DND-41 (cell line): ENCODE measurements at regions not wholly inside any gene's neighbourhood (a gene's known extent, or its start where the extent isn't known, plus 50 kb on each side); places are given as distances from the start of the nearest gene placed in this dataset.

ENCODE experiments used
- ATAC-seq: fragments of 200-7000 bp; cut with Tn5 transposase; 3 replicates; pipeline ENCODE4 v1.9.1; 2021; ENCODE audit warnings: low read depth; ENCODE audit not compliant: insufficient read depth
- DNase-seq: peaks from one replicate; pipeline ENCODE4 v3.0.0-alpha.2; 2020
- H2AFZ ChIP-seq: 2 replicates; pipeline ENCODE4 v1.6.0; 2012; ENCODE audit warnings: low read depth, low read length
- H3K27ac ChIP-seq: 2 replicates; pipeline ENCODE4 v1.5.1; 2012; ENCODE audit warnings: low read length, inconsistent platforms
- H3K27me3 ChIP-seq: fragments of 200-600 bp; sonication (generic); 2 replicates; pipeline ENCODE4 v1.6.0; 2012; ENCODE audit warnings: low read length, mild to moderate bottlenecking, inconsistent platforms; ENCODE audit not compliant: insufficient read depth, poor library complexity
- H3K36me3 ChIP-seq: 2 replicates; pipeline ENCODE4 v1.5.1; 2012; ENCODE audit warnings: low read length, inconsistent platforms; ENCODE audit not compliant: insufficient read depth
- H3K4me1 ChIP-seq: 2 replicates; pipeline ENCODE4 v1.5.1; 2012; ENCODE audit warnings: mild to moderate bottlenecking, low read length; ENCODE audit not compliant: insufficient read depth
- H3K4me2 ChIP-seq: 2 replicates; pipeline ENCODE4 v1.6.0; 2012; ENCODE audit warnings: mild to moderate bottlenecking, moderate library complexity, low read length, inconsistent platforms; ENCODE audit not compliant: insufficient read depth
- H3K4me3 ChIP-seq, 2 experiments: fragments of 200-600 bp in 1 of 2; shearing (Covaris generic) in 1 of 2; 2 replicates each; pipeline ENCODE4 v1.5.1; 2012 to 2016; ENCODE audit warnings: inconsistent platforms in 2 of 2, low read length in 2 of 2, mild to moderate bottlenecking in 2 of 2, low read depth in 1 of 2, moderate library complexity in 1 of 2
- H3K79me2 ChIP-seq: 2 replicates; pipeline ENCODE4 v1.6.0; 2012; ENCODE audit warnings: low read length, inconsistent platforms; ENCODE audit not compliant: insufficient read depth
- H3K9ac ChIP-seq: 2 replicates; pipeline ENCODE4 v1.6.0; 2012; ENCODE audit warnings: low read depth, mild to moderate bottlenecking, inconsistent platforms, low read length, moderate library complexity
- H3K9me3 ChIP-seq: 2 replicates; pipeline ENCODE4 v1.5.1; 2012; ENCODE audit warnings: low read length, moderate library complexity, mild to moderate bottlenecking, inconsistent platforms; ENCODE audit not compliant: insufficient read depth, severe bottlenecking
- H4K20me1 ChIP-seq: 2 replicates; pipeline ENCODE4 v1.6.0; 2012; ENCODE audit warnings: low read length; ENCODE audit not compliant: insufficient read depth
- EZH2 ChIP-seq: IDR thresholded peaks from 3 replicates; pipeline ENCODE4 v1.6.1; 2012; ENCODE audit warnings: borderline replicate concordance, low read depth, mild to moderate bottlenecking, moderate library complexity, low read length, inconsistent platforms; ENCODE audit not compliant: severe bottlenecking
- TF ChIP-seq, protein P1 (sequence below): IDR thresholded peaks from 2 replicates; pipeline ENCODE4 v1.5.1; 2012; ENCODE audit warnings: borderline replicate concordance, low read length, moderate library complexity, mild to moderate bottlenecking; ENCODE audit not compliant: poor library complexity, severe bottlenecking; ENCODE audit errors: extremely low read depth

DNA sequence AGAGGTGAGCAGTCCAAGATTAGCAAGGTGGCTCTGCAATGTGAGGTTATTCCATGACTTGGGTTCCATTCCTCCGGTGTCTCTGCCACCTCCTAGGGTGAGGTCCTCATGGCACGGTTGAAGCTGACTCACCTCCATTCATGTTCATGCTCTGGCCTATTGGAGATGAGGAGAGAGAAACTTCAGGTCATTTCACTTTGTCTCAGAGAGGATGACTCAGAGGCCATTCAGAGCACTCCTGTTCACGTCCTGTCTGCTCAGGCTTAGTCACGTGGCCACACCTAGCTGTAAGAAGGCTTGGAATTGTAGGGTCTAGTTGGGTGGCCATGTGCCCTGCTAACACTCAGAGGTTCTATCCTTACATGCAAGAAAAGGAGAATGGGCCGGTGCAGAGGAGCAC lies 67.5 kb upstream of the MBOAT2 start:
- no peak for ATAC-seq

DNA sequence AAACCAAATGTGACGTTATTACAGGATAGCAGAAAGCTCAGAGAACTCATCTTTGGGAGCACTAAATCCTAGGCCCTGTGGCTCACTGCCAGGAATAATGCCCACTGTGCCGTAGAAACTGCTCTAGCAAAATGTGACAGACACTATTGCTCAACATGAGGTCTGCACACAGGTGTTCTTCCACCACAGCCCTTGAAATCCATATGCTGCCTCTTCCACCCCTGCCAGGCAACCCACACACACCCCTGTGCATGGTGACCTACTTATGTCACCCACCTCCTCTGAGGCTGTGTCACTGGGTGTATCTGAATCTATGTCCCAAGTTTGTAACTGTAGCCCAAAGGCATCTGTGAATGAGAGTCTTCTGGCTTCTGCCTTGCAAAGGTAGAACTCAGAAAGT lies 66.1 kb upstream of the MBOAT2 start:
- peak; percentile 36 for DNase-seq
- no peaks in the 10 kb centered on the region for H4K20me1 ChIP-seq
- no peak for TF ChIP-seq EZH2
- TF ChIP-seq, protein P1, sequence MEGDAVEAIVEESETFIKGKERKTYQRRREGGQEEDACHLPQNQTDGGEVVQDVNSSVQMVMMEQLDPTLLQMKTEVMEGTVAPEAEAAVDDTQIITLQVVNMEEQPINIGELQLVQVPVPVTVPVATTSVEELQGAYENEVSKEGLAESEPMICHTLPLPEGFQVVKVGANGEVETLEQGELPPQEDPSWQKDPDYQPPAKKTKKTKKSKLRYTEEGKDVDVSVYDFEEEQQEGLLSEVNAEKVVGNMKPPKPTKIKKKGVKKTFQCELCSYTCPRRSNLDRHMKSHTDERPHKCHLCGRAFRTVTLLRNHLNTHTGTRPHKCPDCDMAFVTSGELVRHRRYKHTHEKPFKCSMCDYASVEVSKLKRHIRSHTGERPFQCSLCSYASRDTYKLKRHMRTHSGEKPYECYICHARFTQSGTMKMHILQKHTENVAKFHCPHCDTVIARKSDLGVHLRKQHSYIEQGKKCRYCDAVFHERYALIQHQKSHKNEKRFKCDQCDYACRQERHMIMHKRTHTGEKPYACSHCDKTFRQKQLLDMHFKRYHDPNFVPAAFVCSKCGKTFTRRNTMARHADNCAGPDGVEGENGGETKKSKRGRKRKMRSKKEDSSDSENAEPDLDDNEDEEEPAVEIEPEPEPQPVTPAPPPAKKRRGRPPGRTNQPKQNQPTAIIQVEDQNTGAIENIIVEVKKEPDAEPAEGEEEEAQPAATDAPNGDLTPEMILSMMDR, result no peak
- H3K4me1 ChIP-seq, result no peaks in the 10 kb centered on the region
- H3K36me3 ChIP-seq, result no peaks in the 10 kb centered on the region
- no peak overlapping the region for H3K27ac ChIP-seq
- H3K27me3 ChIP-seq, result no peaks in the 10 kb centered on the region
- H3K4me3 ChIP-seq, result no peak overlapping the region
- H3K79me2 ChIP-seq, result no peaks in the 10 kb centered on the region
- peaks cover 7% of the 10 kb centered on the region for H3K9me3 ChIP-seq
- H3K9ac ChIP-seq, result no peak overlapping the region
- peak; percentile 78 for ATAC-seq
- H2AFZ ChIP-seq, result no peak overlapping the region
- H3K4me2 ChIP-seq, result no peak overlapping the region

More for the DNA sequence above, 67.5 kb upstream of the MBOAT2 start:
- Histone ChIP-seq H3K4me3 (no peak overlapping the region), H2AFZ (no peak overlapping the region), H4K20me1 (no peaks in the 10 kb centered on the region), H3K4me1 (no peaks in the 10 kb centered on the region), H3K27me3 (no peaks in the 10 kb centered on the region), H3K9ac (no peak overlapping the region), H3K36me3 (no peaks in the 10 kb centered on the region), H3K27ac (no peak overlapping the region), H3K4me2 (no peak overlapping the region), H3K9me3 (peaks cover 7% of the 10 kb centered on the region), H3K79me2 (no peaks in the 10 kb centered on the region)
- no peak for DNase-seq
- TF ChIP-seq, protein P1, result no peak
- TF ChIP-seq EZH2, result no peak

DNA sequence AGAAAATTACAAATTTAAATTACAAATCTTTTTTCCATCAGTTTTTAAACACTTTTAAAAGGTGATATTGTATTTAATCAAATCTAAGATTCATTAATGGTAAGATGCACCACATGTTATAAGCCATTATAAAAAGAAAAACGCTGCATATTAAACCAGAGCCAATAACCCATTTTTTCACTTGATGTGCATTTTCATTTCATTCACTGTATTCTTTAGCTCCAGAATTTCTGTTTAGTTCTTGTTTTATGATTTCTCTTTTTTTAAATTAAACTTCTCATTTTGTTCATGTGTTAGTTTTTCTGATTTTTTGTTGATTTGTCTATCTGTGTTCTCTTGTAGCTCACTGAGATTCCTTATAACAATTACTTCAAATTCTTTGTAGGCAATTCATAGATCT lies 62.4 kb upstream of the MBOAT2 start:
- Histone ChIP-seq H3K9me3 (peaks cover 7% of the 10 kb centered on the region), H4K20me1 (no peaks in the 10 kb centered on the region), H2AFZ (no peak overlapping the region), H3K4me2 (no peak overlapping the region), H3K27me3 (no peaks in the 10 kb centered on the region), H3K36me3 (no peaks in the 10 kb centered on the region), H3K4me1 (no peaks in the 10 kb centered on the region), H3K9ac (no peak overlapping the region), H3K79me2 (no peaks in the 10 kb centered on the region), H3K27ac (no peak overlapping the region), H3K4me3 (no peak overlapping the region)
- no peak for TF ChIP-seq EZH2
- TF ChIP-seq, protein P1, result no peak
- ATAC-seq (no peak), DNase-seq (no peak)
